ENCODE measurements at regions not wholly inside any gene's neighbourhood (a gene's known extent, or its start where the extent isn't known, plus 50 kb on each side); places are given as distances from the start of the nearest gene placed in this dataset.

DNA sequence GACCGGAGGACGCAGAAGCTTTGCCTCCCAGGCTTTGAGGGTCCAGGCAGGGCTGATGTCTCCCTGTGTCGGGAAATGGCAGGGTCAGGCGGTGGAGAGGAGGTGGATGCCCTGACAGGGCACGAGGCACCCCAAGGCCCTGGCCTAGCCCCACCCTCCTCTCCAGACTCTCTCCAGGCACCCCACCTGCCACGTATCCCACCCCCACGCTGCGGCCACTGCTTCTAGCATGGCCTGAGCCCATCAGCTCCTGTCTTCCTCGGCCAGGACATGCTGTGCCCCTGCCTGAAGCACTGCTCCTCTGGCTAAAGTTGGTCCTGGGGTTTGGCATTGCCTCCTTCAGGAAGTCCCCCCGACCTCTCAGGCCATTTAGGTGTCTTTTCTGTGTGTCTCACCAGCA lies 64.2 kb upstream of the RXRA start:
- TF ChIP-seq, protein P1, sequence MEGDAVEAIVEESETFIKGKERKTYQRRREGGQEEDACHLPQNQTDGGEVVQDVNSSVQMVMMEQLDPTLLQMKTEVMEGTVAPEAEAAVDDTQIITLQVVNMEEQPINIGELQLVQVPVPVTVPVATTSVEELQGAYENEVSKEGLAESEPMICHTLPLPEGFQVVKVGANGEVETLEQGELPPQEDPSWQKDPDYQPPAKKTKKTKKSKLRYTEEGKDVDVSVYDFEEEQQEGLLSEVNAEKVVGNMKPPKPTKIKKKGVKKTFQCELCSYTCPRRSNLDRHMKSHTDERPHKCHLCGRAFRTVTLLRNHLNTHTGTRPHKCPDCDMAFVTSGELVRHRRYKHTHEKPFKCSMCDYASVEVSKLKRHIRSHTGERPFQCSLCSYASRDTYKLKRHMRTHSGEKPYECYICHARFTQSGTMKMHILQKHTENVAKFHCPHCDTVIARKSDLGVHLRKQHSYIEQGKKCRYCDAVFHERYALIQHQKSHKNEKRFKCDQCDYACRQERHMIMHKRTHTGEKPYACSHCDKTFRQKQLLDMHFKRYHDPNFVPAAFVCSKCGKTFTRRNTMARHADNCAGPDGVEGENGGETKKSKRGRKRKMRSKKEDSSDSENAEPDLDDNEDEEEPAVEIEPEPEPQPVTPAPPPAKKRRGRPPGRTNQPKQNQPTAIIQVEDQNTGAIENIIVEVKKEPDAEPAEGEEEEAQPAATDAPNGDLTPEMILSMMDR (IDR thresholded peaks at IDR 0.05) = no peak
- TF ChIP-seq POLR2A (IDR thresholded peaks at IDR 0.05) = no peak
